ENCODE measurements at regions not wholly inside any gene's neighbourhood (a gene's known extent, or its start where the extent isn't known, plus 50 kb on each side); places are given as distances from the start of the nearest gene placed in this dataset.

- H3K27me3 ChIP-seq (ENCODE audit: control insufficient read depth, insufficient read depth, low read length) = no peaks in the 10 kb centered on the region
- no peaks in the 10 kb centered on the region for H3K36me3 ChIP-seq (ENCODE audit: control insufficient read depth, insufficient read depth, low read length)
- H3K4me3 ChIP-seq (ENCODE audit: low read depth, low read length) = no peak overlapping the region
- TF ChIP-seq CTCF (IDR thresholded peaks at IDR 0.05; ENCODE audit: insufficient read depth, low read length, severe bottlenecking) = no peak
- FAIRE-seq (no peak), DNase-seq (ENCODE audit: low read depth) (no peak)
Observed at GRCh38 chr18:42675810-42676209, 439.7 kb downstream of the RIT2 start.

DNA sequence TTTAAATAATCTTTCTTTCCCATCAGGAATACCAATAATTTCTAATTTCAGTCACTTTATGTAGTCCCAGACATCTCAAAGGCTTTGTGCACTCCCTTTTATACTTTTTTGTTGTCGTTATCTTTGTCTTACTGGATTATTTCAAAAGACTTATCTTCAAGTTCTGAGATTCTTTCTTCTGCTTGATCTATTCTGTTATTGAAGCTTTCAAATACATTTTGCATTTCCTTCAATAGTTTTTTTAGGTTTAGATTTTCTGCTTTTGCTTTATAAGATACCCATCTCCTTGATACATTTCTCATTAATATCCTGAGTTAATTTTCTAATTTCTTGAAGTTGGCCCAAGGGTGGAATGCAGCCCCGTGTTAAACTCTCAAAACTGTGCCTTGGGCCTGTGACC is 432.4 kb downstream of the RIT2 start:
- Histone ChIP-seq H3K27me3 (ENCODE audit: control insufficient read depth, insufficient read depth, low read length) (no peaks in the 10 kb centered on the region), H3K4me3 (ENCODE audit: low read depth, low read length) (no peak overlapping the region), H3K36me3 (ENCODE audit: control insufficient read depth, insufficient read depth, low read length) (no peaks in the 10 kb centered on the region)
- no peak for DNase-seq (ENCODE audit: low read depth)
- FAIRE-seq = no peak
- no peak for TF ChIP-seq CTCF (IDR thresholded peaks at IDR 0.05; ENCODE audit: insufficient read depth, low read length, severe bottlenecking)

DNA sequence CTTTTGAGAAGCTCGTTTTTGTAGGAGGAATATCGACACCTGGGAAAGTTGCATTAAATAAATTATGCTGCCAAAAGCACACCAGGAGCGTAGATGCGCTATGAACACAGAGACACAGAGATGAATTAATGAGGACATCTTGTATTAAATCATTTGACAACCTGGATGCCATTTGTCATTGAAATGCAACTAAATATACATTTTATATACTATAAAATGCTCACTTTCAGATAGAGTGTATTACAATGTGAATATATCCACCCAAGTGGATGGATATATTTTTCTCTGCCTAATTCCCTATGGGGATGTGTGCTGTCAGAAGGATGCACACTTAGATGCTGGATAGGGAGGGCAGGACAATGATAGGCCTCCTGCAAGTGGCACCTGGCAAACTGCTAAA is 426.2 kb downstream of the RIT2 start:
- DNase-seq (ENCODE audit: low read depth) (no peak), FAIRE-seq (no peak)
- TF ChIP-seq CTCF (IDR thresholded peaks at IDR 0.05; ENCODE audit: insufficient read depth, low read length, severe bottlenecking) = no peak
- no peak overlapping the region for H3K4me3 ChIP-seq (ENCODE audit: low read depth, low read length)
- H3K27me3 ChIP-seq (ENCODE audit: control insufficient read depth, insufficient read depth, low read length) = no peaks in the 10 kb centered on the region
- H3K36me3 ChIP-seq (ENCODE audit: control insufficient read depth, insufficient read depth, low read length) = no peaks in the 10 kb centered on the region

Measured in bronchial epithelial cell (primary cell).